ENCODE measurements at regions not wholly inside any gene's neighbourhood (a gene's known extent, or its start where the extent isn't known, plus 50 kb on each side); places are given as distances from the start of the nearest gene placed in this dataset.

DNA sequence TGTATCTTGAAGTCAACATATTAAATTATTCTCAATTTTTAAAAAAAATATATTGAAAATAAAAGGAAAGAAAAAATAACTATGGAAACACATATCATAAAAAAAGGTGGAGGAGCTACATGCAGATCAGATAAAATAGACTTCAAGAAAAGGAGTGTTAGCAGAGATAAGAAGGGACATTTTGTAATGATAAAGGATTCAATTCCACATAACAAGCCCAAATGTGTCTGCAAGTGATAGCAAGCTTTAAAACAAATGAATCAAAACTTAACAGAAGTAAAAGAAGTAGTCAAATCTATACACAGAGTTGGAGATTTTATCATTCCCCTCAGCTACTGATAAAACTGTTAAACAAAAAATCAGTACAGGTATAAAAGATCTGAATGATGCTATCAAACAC, 74.9 kb downstream of the TTC32 start:
- in situ Hi-C loops (cut with HindIII; ENCODE audit: extremely low pct_ligation_motif_present, low pct_unique_long_range_greater_than_20kb) (no loop called here), intact Hi-C loops (cut with micrococcal nuclease; ENCODE audit: unreplicated experiment) (no loop called here)
- Histone ChIP-seq H4K20me1 (ENCODE audit: insufficient read depth, low read length) (no peaks in the 10 kb centered on the region), H3K27me3 (ENCODE audit: control insufficient read depth in 1 of 2, insufficient read depth in 2 of 2, low read length in 2 of 2) (no peaks in the 10 kb centered on the region; a peak in 1 of 5 replicates), H3K36me3 (replicated peaks in 1 of 2; ENCODE audit: control insufficient read depth in 1 of 2, insufficient read depth in 2 of 2, low read length in 2 of 2) (no peaks in the 10 kb centered on the region), H3K4me3 (replicated peaks in 1 of 3; ENCODE audit: insufficient read depth in 1 of 3, low read depth in 2 of 3, low read length in 3 of 3) (no peak overlapping the region), H3K4me1 (ENCODE audit: insufficient read depth, low read length) (no peaks in the 10 kb centered on the region), H3K79me2 (ENCODE audit: insufficient read depth, low read length) (no peaks in the 10 kb centered on the region), H3K9ac (ENCODE audit: insufficient read depth, low read depth, low read length) (no peak overlapping the region), H2AFZ (ENCODE audit: low read length) (no peak overlapping the region), H3K9me3 (ENCODE audit: low read length) (no peaks in the 10 kb centered on the region), H3K27ac (ENCODE audit: extremely low read length, insufficient read depth, low read length) (no peak overlapping the region), H3K4me2 (ENCODE audit: low read depth, low read length) (no peak overlapping the region)
- ChIA-PET POLR2A (no interaction called here), CTCF (ENCODE audit: low intra/inter-chr PET ratio, low total read pairs) (no interaction called here)
- TF ChIP-seq ZSCAN21 (CRISPR knock-in tag; IDR thresholded peaks at IDR 0.05; ENCODE audit: borderline replicate concordance): no peak
- no peak for TF ChIP-seq ZNF382 (CRISPR knock-in tag; IDR thresholded peaks at IDR 0.05; ENCODE audit: borderline replicate concordance)
- TF ChIP-seq TBP (CRISPR knock-in tag; IDR thresholded peaks at IDR 0.05): no peak
- no peak for TF ChIP-seq ZBTB21 (CRISPR knock-in tag; IDR thresholded peaks at IDR 0.05)
- TF ChIP-seq ZFY (CRISPR knock-in tag; IDR thresholded peaks at IDR 0.05): no peak
- TF ChIP-seq ZNF570 (CRISPR knock-in tag; IDR thresholded peaks at IDR 0.05; ENCODE audit: borderline replicate concordance): no peak
- TF ChIP-seq BCL6 (CRISPR knock-in tag; IDR thresholded peaks at IDR 0.05): no peak
- no peak for TF ChIP-seq MAZ (IDR thresholded peaks at IDR 0.05; ENCODE audit: borderline replicate concordance, low read depth, low read length)
- TF ChIP-seq MAZ (CRISPR knock-in tag; IDR thresholded peaks at IDR 0.05; ENCODE audit: low read depth): no peak
- TF ChIP-seq PAF1 (CRISPR knock-in tag; IDR thresholded peaks at IDR 0.05): no peak
- TF ChIP-seq, protein P1, sequence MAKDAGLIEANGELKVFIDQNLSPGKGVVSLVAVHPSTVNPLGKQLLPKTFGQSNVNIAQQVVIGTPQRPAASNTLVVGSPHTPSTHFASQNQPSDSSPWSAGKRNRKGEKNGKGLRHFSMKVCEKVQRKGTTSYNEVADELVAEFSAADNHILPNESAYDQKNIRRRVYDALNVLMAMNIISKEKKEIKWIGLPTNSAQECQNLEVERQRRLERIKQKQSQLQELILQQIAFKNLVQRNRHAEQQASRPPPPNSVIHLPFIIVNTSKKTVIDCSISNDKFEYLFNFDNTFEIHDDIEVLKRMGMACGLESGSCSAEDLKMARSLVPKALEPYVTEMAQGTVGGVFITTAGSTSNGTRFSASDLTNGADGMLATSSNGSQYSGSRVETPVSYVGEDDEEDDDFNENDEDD (CRISPR knock-in tag; IDR thresholded peaks at IDR 0.05; ENCODE audit: borderline replicate concordance): no peak
- no peak for TF ChIP-seq RBFOX2 (IDR thresholded peaks at IDR 0.05; ENCODE audit: low read depth, low read length)
- TF ChIP-seq KAT8 (CRISPR knock-in tag; IDR thresholded peaks at IDR 0.05): no peak
- no peak for TF ChIP-seq ZNF709 (CRISPR knock-in tag; IDR thresholded peaks at IDR 0.05)
- TF ChIP-seq ZNF501 (CRISPR knock-in tag; IDR thresholded peaks at IDR 0.05): no peak
- TF ChIP-seq ZNF337 (CRISPR knock-in tag; IDR thresholded peaks at IDR 0.05; ENCODE audit: borderline replicate concordance, low read depth): no peak
- TF ChIP-seq ZNF451 (CRISPR knock-in tag; IDR thresholded peaks at IDR 0.05): no peak
- TF ChIP-seq, protein P2, sequence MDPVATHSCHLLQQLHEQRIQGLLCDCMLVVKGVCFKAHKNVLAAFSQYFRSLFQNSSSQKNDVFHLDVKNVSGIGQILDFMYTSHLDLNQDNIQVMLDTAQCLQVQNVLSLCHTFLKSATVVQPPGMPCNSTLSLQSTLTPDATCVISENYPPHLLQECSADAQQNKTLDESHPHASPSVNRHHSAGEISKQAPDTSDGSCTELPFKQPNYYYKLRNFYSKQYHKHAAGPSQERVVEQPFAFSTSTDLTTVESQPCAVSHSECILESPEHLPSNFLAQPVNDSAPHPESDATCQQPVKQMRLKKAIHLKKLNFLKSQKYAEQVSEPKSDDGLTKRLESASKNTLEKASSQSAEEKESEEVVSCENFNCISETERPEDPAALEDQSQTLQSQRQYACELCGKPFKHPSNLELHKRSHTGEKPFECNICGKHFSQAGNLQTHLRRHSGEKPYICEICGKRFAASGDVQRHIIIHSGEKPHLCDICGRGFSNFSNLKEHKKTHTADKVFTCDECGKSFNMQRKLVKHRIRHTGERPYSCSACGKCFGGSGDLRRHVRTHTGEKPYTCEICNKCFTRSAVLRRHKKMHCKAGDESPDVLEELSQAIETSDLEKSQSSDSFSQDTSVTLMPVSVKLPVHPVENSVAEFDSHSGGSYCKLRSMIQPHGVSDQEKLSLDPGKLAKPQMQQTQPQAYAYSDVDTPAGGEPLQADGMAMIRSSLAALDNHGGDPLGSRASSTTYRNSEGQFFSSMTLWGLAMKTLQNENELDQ (CRISPR knock-in tag; IDR thresholded peaks at IDR 0.05; ENCODE audit: borderline replicate concordance): no peak
- no TSS peak for BruUV-seq (replicated peaks)
- FAIRE-seq: no peak
- ATAC-seq: no peak
- no peak for DNase-seq (ENCODE audit: low spot score)

Data from HepG2 (cell line).